GM23338 (cell line): ENCODE measurements at regions not wholly inside any gene's neighbourhood (a gene's known extent, or its start where the extent isn't known, plus 50 kb on each side); places are given as distances from the start of the nearest gene placed in this dataset.

Experiments used
- ATAC-seq: fragments of 200-7000 bp; cut with Tn5 transposase; 3 replicates; pipeline ENCODE4 v1.9.1; 2020
- DNase-seq: peaks from one replicate; pipeline ENCODE4 v3.0.0-alpha.2; 2015; ENCODE audit warnings: low spot score
- H2AFZ ChIP-seq: fragments of 200-600 bp; sonication (generic); 2 replicates; pipeline ENCODE4 v1.8.0; 2016; ENCODE audit warnings: antibody characterized with exemption, mild to moderate bottlenecking, moderate library complexity
- H3F3A ChIP-seq: fragments of 200-600 bp; sonication (generic); replicated peaks from 2 replicates; pipeline ENCODE4 v1.8.0; 2017; ENCODE audit warnings: antibody characterized with exemption, mixed run types, low read depth
- H3K27ac ChIP-seq: fragments of 200-600 bp; sonication (generic); 2 replicates; pipeline ENCODE4 v1.6.1; 2016; ENCODE audit warnings: low read depth
- H3K27me3 ChIP-seq: fragments of 200-600 bp; sonication (generic); 2 replicates; pipeline ENCODE4 v1.8.0; 2016; ENCODE audit warnings: mild to moderate bottlenecking, mixed run types, moderate library complexity; ENCODE audit not compliant: insufficient read depth
- H3K36me3 ChIP-seq: fragments of 200-600 bp; sonication (generic); 2 replicates; pipeline ENCODE4 v1.8.0; 2016; ENCODE audit warnings: mild to moderate bottlenecking; ENCODE audit not compliant: insufficient read depth
- H3K4me1 ChIP-seq: fragments of 200-600 bp; sonication (generic); 2 replicates; pipeline ENCODE4 v1.8.0; 2016; ENCODE audit warnings: mild to moderate bottlenecking, moderate library complexity; ENCODE audit not compliant: insufficient read depth
- H3K4me2 ChIP-seq: fragments of 200-600 bp; sonication (generic); 2 replicates; pipeline ENCODE4 v1.7.1; 2017; ENCODE audit warnings: mixed run types
- H3K4me3 ChIP-seq: fragments of 200-600 bp; sonication (generic); 2 replicates; pipeline ENCODE4 v1.6.1; 2016; ENCODE audit warnings: mixed run types
- H3K79me2 ChIP-seq: fragments of 200-600 bp; sonication (generic); replicated peaks from 2 replicates; pipeline ENCODE4 v1.8.0; 2017; ENCODE audit warnings: mild to moderate bottlenecking; ENCODE audit not compliant: insufficient read depth
- H3K9me2 ChIP-seq: fragments of 200-600 bp; sonication (generic); 2 replicates; pipeline ENCODE4 v1.8.0; 2017; ENCODE audit not compliant: insufficient read depth
- H4K20me1 ChIP-seq: fragments of 200-600 bp; sonication (generic); replicated peaks from 2 replicates; pipeline ENCODE4 v1.8.0; 2017; ENCODE audit warnings: mild to moderate bottlenecking; ENCODE audit not compliant: insufficient read depth
- H3K27ac Mint-ChIP-seq: 2 replicates; pipeline ENCODE4 v1.8.0; 2020; ENCODE audit warnings: inconsistent platforms, mild to moderate bottlenecking, moderate library complexity, mixed read lengths
- H3K27me3 Mint-ChIP-seq: 3 replicates; pipeline ENCODE4 v1.8.0; 2022; ENCODE audit warnings: low read depth, mild to moderate bottlenecking, moderate library complexity, mixed read lengths, inconsistent platforms; ENCODE audit not compliant: insufficient read depth, poor library complexity
- H3K36me3 Mint-ChIP-seq: 3 replicates; pipeline ENCODE4 v1.8.0; 2021; ENCODE audit warnings: low read depth, mild to moderate bottlenecking, inconsistent platforms, moderate library complexity, mixed read lengths
- H3K4me1 Mint-ChIP-seq: 3 replicates; pipeline ENCODE4 v1.8.0; 2020; ENCODE audit warnings: mild to moderate bottlenecking, inconsistent platforms, mixed read lengths
- H3K4me3 Mint-ChIP-seq: 3 replicates; pipeline ENCODE4 v1.8.0; 2021; ENCODE audit warnings: moderate library complexity, mild to moderate bottlenecking, inconsistent platforms, mixed read lengths
- H3K9me3 Mint-ChIP-seq: 3 replicates; pipeline ENCODE4 v1.8.0; 2020; ENCODE audit warnings: moderate library complexity, mild to moderate bottlenecking, inconsistent platforms, mixed read lengths
- CREB1 ChIP-seq: fragments of 250-450 bp; sonication (Bioruptor Pico); IDR thresholded peaks from 2 replicates; pipeline ENCODE4 v1.5.0; 2020; ENCODE audit warnings: low read depth, mild to moderate bottlenecking, moderate library complexity
- EZH2 ChIP-seq: fragments of 200-600 bp; sonication (generic); IDR thresholded peaks from one replicate; pipeline ENCODE4 v1.8.0; 2017; ENCODE audit warnings: antibody characterized with exemption, mild to moderate bottlenecking, low read depth; ENCODE audit not compliant: unreplicated experiment
- EZH2phosphoT487 ChIP-seq: fragments of 200-600 bp; sonication (generic); IDR thresholded peaks from one replicate; pipeline ENCODE4 v1.8.1; 2018; ENCODE audit warnings: antibody characterized with exemption; ENCODE audit not compliant: unreplicated experiment
- JUNB ChIP-seq: IDR thresholded peaks from one replicate; pipeline ENCODE4 v1.6.1; 2016; ENCODE audit warnings: antibody characterized with exemption; ENCODE audit not compliant: unreplicated experiment
- NANOG ChIP-seq: IDR thresholded peaks from 2 replicates; pipeline ENCODE4 v1.6.1; 2016; ENCODE audit warnings: antibody characterized with exemption, borderline replicate concordance
- POLR2AphosphoS5 ChIP-seq: IDR thresholded peaks from 2 replicates; pipeline ENCODE4 v1.6.1; 2016; ENCODE audit warnings: antibody characterized with exemption, low read depth
- STAT1 ChIP-seq: IDR thresholded peaks from one replicate; pipeline ENCODE4 v1.6.1; 2016; ENCODE audit warnings: antibody characterized with exemption; ENCODE audit not compliant: unreplicated experiment
- ZNF114 ChIP-seq: fragments of 250-450 bp; sonication (Bioruptor Pico); IDR thresholded peaks from 2 replicates; pipeline ENCODE4 v1.5.0; 2020; ENCODE audit warnings: mild to moderate bottlenecking, moderate library complexity
- ZNF331 ChIP-seq: fragments of 250-450 bp; sonication (Bioruptor Pico); IDR thresholded peaks from 2 replicates; pipeline ENCODE4 v1.5.0; 2020; ENCODE audit warnings: low read depth, mild to moderate bottlenecking, moderate library complexity
- TF ChIP-seq, protein P1 (sequence below): IDR thresholded peaks from 2 replicates; pipeline ENCODE4 v1.6.1; 2016; ENCODE audit warnings: antibody characterized with exemption
- TF ChIP-seq, protein P2 (sequence below): fragments of 250-450 bp; sonication (Bioruptor Pico); IDR thresholded peaks from 2 replicates; pipeline ENCODE4 v1.5.0; 2020; ENCODE audit warnings: mild to moderate bottlenecking, moderate library complexity
- TF ChIP-seq, protein P3 (sequence below): IDR thresholded peaks from one replicate; pipeline ENCODE4 v1.6.1; 2018; ENCODE audit warnings: antibody characterized with exemption; ENCODE audit not compliant: unreplicated experiment
- TF ChIP-seq, protein P4 (sequence below), 2 experiments: fragments of 200-600 bp in 1 of 2; sonication (generic) in 1 of 2; conservative IDR thresholded peaks; 2 replicates each; pipeline versions ENCODE4 v1.5.1 to v1.6.1; 2016 to 2017; ENCODE audit warnings: antibody characterized with exemption in 2 of 2, low read depth in 2 of 2, mild to moderate bottlenecking in 2 of 2, moderate library complexity in 1 of 2

DNA sequence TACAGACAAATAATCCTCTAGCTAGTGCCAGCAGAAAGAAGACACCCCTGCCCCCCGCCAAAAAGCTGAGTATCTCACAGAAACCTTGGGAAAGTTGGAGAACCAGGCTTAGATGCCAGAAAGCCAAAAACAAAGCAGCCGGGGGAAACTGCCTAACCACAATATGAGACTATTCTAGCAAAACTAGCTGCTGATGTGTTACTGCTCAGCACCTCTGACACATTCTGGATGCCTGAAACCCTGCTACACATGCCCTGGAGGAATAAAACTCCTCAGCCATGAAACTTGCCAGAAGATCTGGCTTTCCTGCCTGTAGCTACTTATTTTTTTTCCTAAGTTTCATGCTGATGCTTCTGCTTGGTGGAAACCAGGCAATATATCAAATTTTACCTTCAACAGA, 122.7 kb upstream of the GCFC2 start:
- no peaks in the 10 kb centered on the region for H3K79me2 ChIP-seq
- no peaks in the 10 kb centered on the region for H3K36me3 ChIP-seq
- no peak overlapping the region for H3K27ac ChIP-seq
- H3K9me2 ChIP-seq = no peaks in the 10 kb centered on the region
- H3K36me3 Mint-ChIP-seq = no peaks in the 10 kb centered on the region
- H3K4me3 Mint-ChIP-seq = no peak overlapping the region
- H3K27me3 Mint-ChIP-seq = peaks cover 2% of the 10 kb centered on the region
- TF ChIP-seq, protein P1, sequence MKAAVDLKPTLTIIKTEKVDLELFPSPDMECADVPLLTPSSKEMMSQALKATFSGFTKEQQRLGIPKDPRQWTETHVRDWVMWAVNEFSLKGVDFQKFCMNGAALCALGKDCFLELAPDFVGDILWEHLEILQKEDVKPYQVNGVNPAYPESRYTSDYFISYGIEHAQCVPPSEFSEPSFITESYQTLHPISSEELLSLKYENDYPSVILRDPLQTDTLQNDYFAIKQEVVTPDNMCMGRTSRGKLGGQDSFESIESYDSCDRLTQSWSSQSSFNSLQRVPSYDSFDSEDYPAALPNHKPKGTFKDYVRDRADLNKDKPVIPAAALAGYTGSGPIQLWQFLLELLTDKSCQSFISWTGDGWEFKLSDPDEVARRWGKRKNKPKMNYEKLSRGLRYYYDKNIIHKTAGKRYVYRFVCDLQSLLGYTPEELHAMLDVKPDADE = no peak
- TF ChIP-seq NANOG (no peak), STAT1 (no peak), CREB1 (no peak), EZH2phosphoT487 (no peak), POLR2AphosphoS5 (no peak), EZH2 (no peak), JUNB (no peak), ZNF114 (no peak), ZNF331 (CRISPR knock-in tag) (no peak)
- TF ChIP-seq, protein P2, sequence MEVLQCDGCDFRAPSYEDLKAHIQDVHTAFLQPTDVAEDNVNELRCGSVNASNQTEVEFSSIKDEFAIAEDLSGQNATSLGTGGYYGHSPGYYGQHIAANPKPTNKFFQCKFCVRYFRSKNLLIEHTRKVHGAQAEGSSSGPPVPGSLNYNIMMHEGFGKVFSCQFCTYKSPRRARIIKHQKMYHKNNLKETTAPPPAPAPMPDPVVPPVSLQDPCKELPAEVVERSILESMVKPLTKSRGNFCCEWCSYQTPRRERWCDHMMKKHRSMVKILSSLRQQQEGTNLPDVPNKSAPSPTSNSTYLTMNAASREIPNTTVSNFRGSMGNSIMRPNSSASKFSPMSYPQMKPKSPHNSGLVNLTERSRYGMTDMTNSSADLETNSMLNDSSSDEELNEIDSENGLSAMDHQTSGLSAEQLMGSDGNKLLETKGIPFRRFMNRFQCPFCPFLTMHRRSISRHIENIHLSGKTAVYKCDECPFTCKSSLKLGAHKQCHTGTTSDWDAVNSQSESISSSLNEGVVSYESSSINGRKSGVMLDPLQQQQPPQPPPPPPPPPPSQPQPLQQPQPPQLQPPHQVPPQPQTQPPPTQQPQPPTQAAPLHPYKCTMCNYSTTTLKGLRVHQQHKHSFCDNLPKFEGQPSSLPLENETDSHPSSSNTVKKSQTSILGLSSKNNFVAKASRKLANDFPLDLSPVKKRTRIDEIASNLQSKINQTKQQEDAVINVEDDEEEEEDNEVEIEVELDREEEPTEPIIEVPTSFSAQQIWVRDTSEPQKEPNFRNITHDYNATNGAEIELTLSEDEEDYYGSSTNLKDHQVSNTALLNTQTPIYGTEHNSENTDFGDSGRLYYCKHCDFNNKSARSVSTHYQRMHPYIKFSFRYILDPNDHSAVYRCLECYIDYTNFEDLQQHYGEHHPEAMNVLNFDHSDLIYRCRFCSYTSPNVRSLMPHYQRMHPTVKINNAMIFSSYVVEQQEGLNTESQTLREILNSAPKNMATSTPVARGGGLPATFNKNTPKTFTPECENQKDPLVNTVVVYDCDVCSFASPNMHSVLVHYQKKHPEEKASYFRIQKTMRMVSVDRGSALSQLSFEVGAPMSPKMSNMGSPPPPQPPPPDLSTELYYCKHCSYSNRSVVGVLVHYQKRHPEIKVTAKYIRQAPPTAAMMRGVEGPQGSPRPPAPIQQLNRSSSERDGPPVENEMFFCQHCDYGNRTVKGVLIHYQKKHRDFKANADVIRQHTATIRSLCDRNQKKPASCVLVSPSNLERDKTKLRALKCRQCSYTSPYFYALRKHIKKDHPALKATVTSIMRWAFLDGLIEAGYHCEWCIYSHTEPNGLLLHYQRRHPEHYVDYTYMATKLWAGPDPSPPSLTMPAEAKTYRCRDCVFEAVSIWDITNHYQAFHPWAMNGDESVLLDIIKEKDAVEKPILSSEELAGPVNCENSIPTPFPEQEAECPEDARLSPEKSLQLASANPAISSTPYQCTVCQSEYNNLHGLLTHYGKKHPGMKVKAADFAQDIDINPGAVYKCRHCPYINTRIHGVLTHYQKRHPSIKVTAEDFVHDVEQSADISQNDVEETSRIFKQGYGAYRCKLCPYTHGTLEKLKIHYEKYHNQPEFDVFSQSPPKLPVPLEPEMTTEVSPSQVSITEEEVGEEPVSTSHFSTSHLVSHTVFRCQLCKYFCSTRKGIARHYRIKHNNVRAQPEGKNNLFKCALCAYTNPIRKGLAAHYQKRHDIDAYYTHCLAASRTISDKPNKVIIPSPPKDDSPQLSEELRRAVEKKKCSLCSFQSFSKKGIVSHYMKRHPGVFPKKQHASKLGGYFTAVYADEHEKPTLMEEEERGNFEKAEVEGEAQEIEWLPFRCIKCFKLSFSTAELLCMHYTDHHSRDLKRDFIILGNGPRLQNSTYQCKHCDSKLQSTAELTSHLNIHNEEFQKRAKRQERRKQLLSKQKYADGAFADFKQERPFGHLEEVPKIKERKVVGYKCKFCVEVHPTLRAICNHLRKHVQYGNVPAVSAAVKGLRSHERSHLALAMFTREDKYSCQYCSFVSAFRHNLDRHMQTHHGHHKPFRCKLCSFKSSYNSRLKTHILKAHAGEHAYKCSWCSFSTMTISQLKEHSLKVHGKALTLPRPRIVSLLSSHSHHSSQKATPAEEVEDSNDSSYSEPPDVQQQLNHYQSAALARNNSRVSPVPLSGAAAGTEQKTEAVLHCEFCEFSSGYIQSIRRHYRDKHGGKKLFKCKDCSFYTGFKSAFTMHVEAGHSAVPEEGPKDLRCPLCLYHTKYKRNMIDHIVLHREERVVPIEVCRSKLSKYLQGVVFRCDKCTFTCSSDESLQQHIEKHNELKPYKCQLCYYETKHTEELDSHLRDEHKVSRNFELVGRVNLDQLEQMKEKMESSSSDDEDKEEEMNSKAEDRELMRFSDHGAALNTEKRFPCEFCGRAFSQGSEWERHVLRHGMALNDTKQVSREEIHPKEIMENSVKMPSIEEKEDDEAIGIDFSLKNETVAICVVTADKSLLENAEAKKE = no peak
- TF ChIP-seq, protein P3, sequence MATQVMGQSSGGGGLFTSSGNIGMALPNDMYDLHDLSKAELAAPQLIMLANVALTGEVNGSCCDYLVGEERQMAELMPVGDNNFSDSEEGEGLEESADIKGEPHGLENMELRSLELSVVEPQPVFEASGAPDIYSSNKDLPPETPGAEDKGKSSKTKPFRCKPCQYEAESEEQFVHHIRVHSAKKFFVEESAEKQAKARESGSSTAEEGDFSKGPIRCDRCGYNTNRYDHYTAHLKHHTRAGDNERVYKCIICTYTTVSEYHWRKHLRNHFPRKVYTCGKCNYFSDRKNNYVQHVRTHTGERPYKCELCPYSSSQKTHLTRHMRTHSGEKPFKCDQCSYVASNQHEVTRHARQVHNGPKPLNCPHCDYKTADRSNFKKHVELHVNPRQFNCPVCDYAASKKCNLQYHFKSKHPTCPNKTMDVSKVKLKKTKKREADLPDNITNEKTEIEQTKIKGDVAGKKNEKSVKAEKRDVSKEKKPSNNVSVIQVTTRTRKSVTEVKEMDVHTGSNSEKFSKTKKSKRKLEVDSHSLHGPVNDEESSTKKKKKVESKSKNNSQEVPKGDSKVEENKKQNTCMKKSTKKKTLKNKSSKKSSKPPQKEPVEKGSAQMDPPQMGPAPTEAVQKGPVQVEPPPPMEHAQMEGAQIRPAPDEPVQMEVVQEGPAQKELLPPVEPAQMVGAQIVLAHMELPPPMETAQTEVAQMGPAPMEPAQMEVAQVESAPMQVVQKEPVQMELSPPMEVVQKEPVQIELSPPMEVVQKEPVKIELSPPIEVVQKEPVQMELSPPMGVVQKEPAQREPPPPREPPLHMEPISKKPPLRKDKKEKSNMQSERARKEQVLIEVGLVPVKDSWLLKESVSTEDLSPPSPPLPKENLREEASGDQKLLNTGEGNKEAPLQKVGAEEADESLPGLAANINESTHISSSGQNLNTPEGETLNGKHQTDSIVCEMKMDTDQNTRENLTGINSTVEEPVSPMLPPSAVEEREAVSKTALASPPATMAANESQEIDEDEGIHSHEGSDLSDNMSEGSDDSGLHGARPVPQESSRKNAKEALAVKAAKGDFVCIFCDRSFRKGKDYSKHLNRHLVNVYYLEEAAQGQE = no peak
- TF ChIP-seq, protein P4, sequence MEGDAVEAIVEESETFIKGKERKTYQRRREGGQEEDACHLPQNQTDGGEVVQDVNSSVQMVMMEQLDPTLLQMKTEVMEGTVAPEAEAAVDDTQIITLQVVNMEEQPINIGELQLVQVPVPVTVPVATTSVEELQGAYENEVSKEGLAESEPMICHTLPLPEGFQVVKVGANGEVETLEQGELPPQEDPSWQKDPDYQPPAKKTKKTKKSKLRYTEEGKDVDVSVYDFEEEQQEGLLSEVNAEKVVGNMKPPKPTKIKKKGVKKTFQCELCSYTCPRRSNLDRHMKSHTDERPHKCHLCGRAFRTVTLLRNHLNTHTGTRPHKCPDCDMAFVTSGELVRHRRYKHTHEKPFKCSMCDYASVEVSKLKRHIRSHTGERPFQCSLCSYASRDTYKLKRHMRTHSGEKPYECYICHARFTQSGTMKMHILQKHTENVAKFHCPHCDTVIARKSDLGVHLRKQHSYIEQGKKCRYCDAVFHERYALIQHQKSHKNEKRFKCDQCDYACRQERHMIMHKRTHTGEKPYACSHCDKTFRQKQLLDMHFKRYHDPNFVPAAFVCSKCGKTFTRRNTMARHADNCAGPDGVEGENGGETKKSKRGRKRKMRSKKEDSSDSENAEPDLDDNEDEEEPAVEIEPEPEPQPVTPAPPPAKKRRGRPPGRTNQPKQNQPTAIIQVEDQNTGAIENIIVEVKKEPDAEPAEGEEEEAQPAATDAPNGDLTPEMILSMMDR (conservative IDR thresholded peaks at IDR 0.05; ENCODE audit: low read depth in 2 of 2) = no peak
- H3F3A ChIP-seq = no peaks in the 10 kb centered on the region
- ATAC-seq = no peak
- no peak for DNase-seq
- no peak overlapping the region for H3K4me3 ChIP-seq
- H3K27me3 ChIP-seq = no peaks in the 10 kb centered on the region
- H4K20me1 ChIP-seq = no peaks in the 10 kb centered on the region
- no peak overlapping the region for H2AFZ ChIP-seq
- H3K9me3 Mint-ChIP-seq = no peaks in the 10 kb centered on the region
- no peak overlapping the region for H3K4me2 ChIP-seq
- H3K27ac Mint-ChIP-seq = no peak overlapping the region
- H3K4me1 Mint-ChIP-seq = no peaks in the 10 kb centered on the region
- H3K4me1 ChIP-seq = no peaks in the 10 kb centered on the region
